Frontal cortex (tissue), 3 donors: ENCODE measurements at regions not wholly inside any gene's neighbourhood (a gene's known extent, or its start where the extent isn't known, plus 50 kb on each side); places are given as distances from the start of the nearest gene placed in this dataset.
"Not testable (repeated sequence)": the region's sequence is repeated elsewhere in the genome, so short reads cannot be mapped to it uniquely, and the experiment has no call there.

Source experiments
- DNase-seq, 2 donors: peaks; one replicate each; pipeline ENCODE4 v3.0.0; 2012; ENCODE audit warnings: low spot score in 2 of 2
- FAIRE-seq: peaks from 2 replicates; lab custom pipeline; 2012; peaks lifted over from hg19 to GRCh38; lab: Jason Lieb, UNC
- donor health status: control.
- donor health status: control.
- donor health status: control.

GRCh38 chr6:98056955-98057354 lies 773.9 kb upstream of the MMS22L start:
- no peak for FAIRE-seq
- no peak for DNase-seq

- no peak for FAIRE-seq
- DNase-seq, result no peak
Measured at GRCh38 chr6:98067375-98067774, 767.0 kb upstream of the POU3F2 start.

- not testable (repeated sequence) for DNase-seq, FAIRE-seq
Measured at GRCh38 chr6:98088537-98088936, 745.8 kb upstream of the POU3F2 start.

- FAIRE-seq (no peak), DNase-seq (no peak)
Measured at GRCh38 chr6:98092331-98092730, 742.0 kb upstream of the POU3F2 start.

- DNase-seq (no peak), FAIRE-seq (no peak)
Measured at GRCh38 chr6:98094696-98095095, 739.7 kb upstream of the POU3F2 start.

- DNase-seq, result no peak
- no peak for FAIRE-seq
Measured at GRCh38 chr6:98107801-98108200, 726.6 kb upstream of the POU3F2 start.

- FAIRE-seq (no peak), DNase-seq (no peak)
Measured at GRCh38 chr6:98116455-98116854, 717.9 kb upstream of the POU3F2 start.

GRCh38 chr6:98117068-98117467 lies 717.3 kb upstream of the POU3F2 start:
- FAIRE-seq, result no peak
- no peak for DNase-seq

GRCh38 chr6:98118397-98119045 lies 715.9 kb upstream of the POU3F2 start:
- FAIRE-seq, result no peak

GRCh38 chr6:98124171-98124570 lies 710.2 kb upstream of the POU3F2 start:
- DNase-seq, result no peak
- no peak for FAIRE-seq

More at GRCh38 chr6:98118397-98119045, 715.9 kb upstream of the POU3F2 start:
- DNase-seq, result peak in 1 of 2 donors; percentile 4

GRCh38 chr6:98131290-98131990 lies 702.9 kb upstream of the POU3F2 start:
- FAIRE-seq (no peak), DNase-seq (no peak)

- no peak for FAIRE-seq
- DNase-seq, result no peak
Measured at GRCh38 chr6:98136333-98136732, 698.0 kb upstream of the POU3F2 start.

GRCh38 chr6:98137391-98137790 lies 697.0 kb upstream of the POU3F2 start:
- no peak for FAIRE-seq
- DNase-seq, result no peak

- DNase-seq (no peak), FAIRE-seq (no peak)
Measured at GRCh38 chr6:98142839-98143238, 691.5 kb upstream of the POU3F2 start.

- DNase-seq (no peak), FAIRE-seq (no peak)
Measured at GRCh38 chr6:98146656-98147055, 687.7 kb upstream of the POU3F2 start.

GRCh38 chr6:98156580-98156979 lies 677.8 kb upstream of the POU3F2 start:
- no peak for FAIRE-seq
- no peak for DNase-seq

GRCh38 chr6:98179606-98180005 lies 654.8 kb upstream of the POU3F2 start:
- no peak for DNase-seq
- FAIRE-seq, result no peak

- FAIRE-seq (no peak), DNase-seq (no peak)
Measured at GRCh38 chr6:98200084-98200483, 634.3 kb upstream of the POU3F2 start.

- DNase-seq (no peak), FAIRE-seq (no peak)
Measured at GRCh38 chr6:98203170-98203806, 631.1 kb upstream of the POU3F2 start.

GRCh38 chr6:98212468-98212867 lies 621.9 kb upstream of the POU3F2 start:
- peak; percentile 49 for FAIRE-seq

GRCh38 chr6:98215531-98215930 lies 618.8 kb upstream of the POU3F2 start:
- DNase-seq, result no peak
- FAIRE-seq, result no peak

More at GRCh38 chr6:98212468-98212867, 621.9 kb upstream of the POU3F2 start:
- no peak for DNase-seq
